ENCODE measurements at regions not wholly inside any gene's neighbourhood (a gene's known extent, or its start where the extent isn't known, plus 50 kb on each side); places are given as distances from the start of the nearest gene placed in this dataset.

GRCh38 chr13:72506706-72507105, 220.7 kb downstream of the MZT1 start:
- Histone ChIP-seq H4K20me1 (ENCODE audit: insufficient read depth, low read length) (no peaks in the 10 kb centered on the region), H3K4me1 (ENCODE audit: insufficient read depth, low read length, severe bottlenecking) (no peaks in the 10 kb centered on the region), H3F3A (ENCODE audit: insufficient read depth, low read length) (no peaks in the 10 kb centered on the region), H3K4me3 (ENCODE audit: low read depth, low read length, poor library complexity, severe bottlenecking) (no peak overlapping the region), H3K27me3 (ENCODE audit: insufficient read depth, low read length) (no peaks in the 10 kb centered on the region), H3K4me2 (ENCODE audit: low read length) (no peak overlapping the region), H3K27ac (ENCODE audit: low read depth, low read length, poor library complexity, severe bottlenecking) (no peak overlapping the region), H3K36me3 (ENCODE audit: insufficient read depth, low read length) (no peaks in the 10 kb centered on the region), H3K9ac (ENCODE audit: low read length) (no peak overlapping the region), H2AFZ (ENCODE audit: low read length) (no peak overlapping the region), H3K9me3 (ENCODE audit: low read length) (no peaks in the 10 kb centered on the region), H3K9me2 (ENCODE audit: low read depth, low read length) (no peaks in the 10 kb centered on the region), H3K79me2 (ENCODE audit: insufficient read depth, low read length) (no peaks in the 10 kb centered on the region)
- TF ChIP-seq EZH2 (IDR thresholded peaks at IDR 0.05; ENCODE audit: borderline replicate concordance, low read length) = no peak
- TF ChIP-seq, protein P1, sequence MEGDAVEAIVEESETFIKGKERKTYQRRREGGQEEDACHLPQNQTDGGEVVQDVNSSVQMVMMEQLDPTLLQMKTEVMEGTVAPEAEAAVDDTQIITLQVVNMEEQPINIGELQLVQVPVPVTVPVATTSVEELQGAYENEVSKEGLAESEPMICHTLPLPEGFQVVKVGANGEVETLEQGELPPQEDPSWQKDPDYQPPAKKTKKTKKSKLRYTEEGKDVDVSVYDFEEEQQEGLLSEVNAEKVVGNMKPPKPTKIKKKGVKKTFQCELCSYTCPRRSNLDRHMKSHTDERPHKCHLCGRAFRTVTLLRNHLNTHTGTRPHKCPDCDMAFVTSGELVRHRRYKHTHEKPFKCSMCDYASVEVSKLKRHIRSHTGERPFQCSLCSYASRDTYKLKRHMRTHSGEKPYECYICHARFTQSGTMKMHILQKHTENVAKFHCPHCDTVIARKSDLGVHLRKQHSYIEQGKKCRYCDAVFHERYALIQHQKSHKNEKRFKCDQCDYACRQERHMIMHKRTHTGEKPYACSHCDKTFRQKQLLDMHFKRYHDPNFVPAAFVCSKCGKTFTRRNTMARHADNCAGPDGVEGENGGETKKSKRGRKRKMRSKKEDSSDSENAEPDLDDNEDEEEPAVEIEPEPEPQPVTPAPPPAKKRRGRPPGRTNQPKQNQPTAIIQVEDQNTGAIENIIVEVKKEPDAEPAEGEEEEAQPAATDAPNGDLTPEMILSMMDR (IDR thresholded peaks at IDR 0.05; ENCODE audit: low read length) = no peak

- H3K9ac ChIP-seq (ENCODE audit: low read length) = no peak overlapping the region
- no peak overlapping the region for H2AFZ ChIP-seq (ENCODE audit: low read length)
- TF ChIP-seq, protein P1 (IDR thresholded peaks at IDR 0.05; ENCODE audit: low read length) = no peak
- TF ChIP-seq EZH2 (IDR thresholded peaks at IDR 0.05; ENCODE audit: borderline replicate concordance, low read length) = no peak
- H3K27ac ChIP-seq (ENCODE audit: low read depth, low read length, poor library complexity, severe bottlenecking) = no peak overlapping the region
- H3K27me3 ChIP-seq (ENCODE audit: insufficient read depth, low read length) = no peaks in the 10 kb centered on the region
- no peak overlapping the region for H3K4me2 ChIP-seq (ENCODE audit: low read length)
- H4K20me1 ChIP-seq (ENCODE audit: insufficient read depth, low read length) = no peaks in the 10 kb centered on the region
- H3K36me3 ChIP-seq (ENCODE audit: insufficient read depth, low read length) = no peaks in the 10 kb centered on the region
- no peaks in the 10 kb centered on the region; the same call in 1 of the 2 replicates for H3K9me2 ChIP-seq (ENCODE audit: low read depth, low read length)
- no peaks in the 10 kb centered on the region for H3K79me2 ChIP-seq (ENCODE audit: insufficient read depth, low read length)
- H3F3A ChIP-seq (ENCODE audit: insufficient read depth, low read length) = no peaks in the 10 kb centered on the region
- H3K4me1 ChIP-seq (ENCODE audit: insufficient read depth, low read length, severe bottlenecking) = no peaks in the 10 kb centered on the region
- H3K4me3 ChIP-seq (ENCODE audit: low read depth, low read length, poor library complexity, severe bottlenecking) = no peak overlapping the region
- H3K9me3 ChIP-seq (ENCODE audit: low read length) = no peaks in the 10 kb centered on the region
These were observed 222.1 kb downstream of the MZT1 start for GRCh38 chr13:72505376-72505775.

DNA sequence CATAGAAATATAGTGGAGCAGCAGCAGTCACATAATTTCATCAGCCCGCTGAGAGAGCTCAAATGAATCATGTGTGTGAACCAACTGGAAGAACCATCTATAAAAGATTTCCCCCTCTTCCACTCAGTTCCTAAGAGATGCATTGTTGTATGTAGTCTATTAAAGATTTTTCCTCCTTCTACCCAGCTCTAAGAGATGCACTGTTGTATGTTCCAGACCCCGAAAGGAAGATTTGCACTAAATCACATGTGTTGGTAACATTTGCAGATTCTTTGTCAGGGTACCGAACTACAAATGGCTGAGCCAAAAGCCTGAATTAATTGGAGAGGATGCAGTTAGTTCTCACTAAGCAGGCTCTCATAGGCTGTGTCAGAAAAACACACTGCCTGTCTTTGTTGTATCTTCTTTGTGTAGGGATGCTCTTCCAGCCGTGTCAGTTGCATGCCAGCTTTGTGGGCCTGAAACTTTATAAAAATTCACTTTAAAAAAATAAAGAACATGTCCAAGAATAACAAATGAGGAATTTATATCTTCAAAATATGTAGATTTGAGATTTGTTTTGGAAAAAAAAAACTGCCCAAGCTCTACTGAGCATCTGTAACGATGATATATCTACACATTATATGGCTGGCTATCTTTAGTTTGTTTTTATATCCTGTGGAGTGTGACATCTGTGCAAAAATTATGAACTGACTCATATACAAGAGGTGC, 223.1 kb downstream of the MZT1 start:
- Histone ChIP-seq H3K27ac (ENCODE audit: low read depth, low read length, poor library complexity, severe bottlenecking) (no peak overlapping the region), H3K4me3 (ENCODE audit: low read depth, low read length, poor library complexity, severe bottlenecking) (no peak overlapping the region), H3K9me3 (ENCODE audit: low read length) (no peaks in the 10 kb centered on the region), H3F3A (ENCODE audit: insufficient read depth, low read length) (no peaks in the 10 kb centered on the region), H3K36me3 (ENCODE audit: insufficient read depth, low read length) (no peaks in the 10 kb centered on the region), H4K20me1 (ENCODE audit: insufficient read depth, low read length) (no peaks in the 10 kb centered on the region), H3K4me1 (ENCODE audit: insufficient read depth, low read length, severe bottlenecking) (no peaks in the 10 kb centered on the region), H3K9ac (ENCODE audit: low read length) (no peak overlapping the region), H3K4me2 (ENCODE audit: low read length) (no peak overlapping the region), H2AFZ (ENCODE audit: low read length) (no peak overlapping the region), H3K9me2 (ENCODE audit: low read depth, low read length) (no peaks in the 10 kb centered on the region; the same call in 1 of the 2 replicates), H3K27me3 (ENCODE audit: insufficient read depth, low read length) (no peaks in the 10 kb centered on the region), H3K79me2 (ENCODE audit: insufficient read depth, low read length) (no peaks in the 10 kb centered on the region)
- TF ChIP-seq EZH2 (IDR thresholded peaks at IDR 0.05; ENCODE audit: borderline replicate concordance, low read length) = no peak
- TF ChIP-seq, protein P1 (IDR thresholded peaks at IDR 0.05; ENCODE audit: low read length) = no peak

Measured in OCI-LY1 (cell line).